OCI-LY3 (cell line): ENCODE measurements at regions not wholly inside any gene's neighbourhood (a gene's known extent, or its start where the extent isn't known, plus 50 kb on each side); places are given as distances from the start of the nearest gene placed in this dataset.

Experiments
- H2AFZ ChIP-seq: fragments of 200-600, 300-600 bp; shearing (Covaris generic); 2 replicates; pipeline ENCODE4 v1.6.0; 2014; ENCODE audit warnings: antibody characterized with exemption, low read depth, low read length
- H3K27ac ChIP-seq: fragments of 200-600, 300-600 bp; sonication (generic); 2 replicates; pipeline ENCODE4 v1.5.1; 2014; ENCODE audit warnings: mild to moderate bottlenecking, low read length, moderate library complexity, mixed read lengths
- H3K27me3 ChIP-seq: fragments of 200-600, 300-600 bp; sonication (generic); 2 replicates; pipeline ENCODE4 v1.6.1; 2014; ENCODE audit warnings: low read depth, low read length, mixed read lengths
- H3K36me3 ChIP-seq: fragments of 200-600, 300-600 bp; sonication (generic); replicated peaks from 2 replicates; pipeline ENCODE3; 2014; ENCODE audit warnings: low read depth, low read length, mixed read lengths
- H3K4me1 ChIP-seq: fragments of 300-600, 200-600 bp; sonication (generic); 2 replicates; pipeline ENCODE4 v1.6.1; 2014; ENCODE audit warnings: low read length, mixed read lengths
- H3K4me2 ChIP-seq: fragments of 200-600, 300-600 bp; sonication (generic); 2 replicates; pipeline ENCODE4 v1.6.1; 2014; ENCODE audit warnings: low read length, mixed read lengths
- H3K4me3 ChIP-seq: fragments of 300-600, 200-600 bp; sonication (generic); 2 replicates; pipeline ENCODE4 v1.5.1; 2014; ENCODE audit warnings: antibody characterized with exemption, mild to moderate bottlenecking, low read length, moderate library complexity
- H3K79me2 ChIP-seq: fragments of 300-600, 200-600 bp; shearing (Covaris generic); 2 replicates; pipeline ENCODE4 v1.6.1; 2014; ENCODE audit warnings: mild to moderate bottlenecking, low read length, mixed read lengths
- H3K9ac ChIP-seq: fragments of 300-600, 200-600 bp; shearing (Covaris generic); 2 replicates; pipeline ENCODE4 v1.6.0; 2014; ENCODE audit warnings: mild to moderate bottlenecking, low read length, moderate library complexity
- H3K9me3 ChIP-seq: fragments of 200-600, 300-600 bp; shearing (Covaris generic); 2 replicates; pipeline ENCODE4 v1.6.1; 2014; ENCODE audit warnings: low read length, mixed read lengths; ENCODE audit not compliant: insufficient read depth
- H4K20me1 ChIP-seq: fragments of 200-600, 300-600 bp; sonication (generic); 2 replicates; pipeline ENCODE4 v1.6.1; 2016; ENCODE audit warnings: low read length, mixed read lengths; ENCODE audit not compliant: insufficient read depth
- EZH2phosphoT487 ChIP-seq: fragments of 200-600 bp; shearing (Covaris generic); IDR thresholded peaks from 2 replicates; pipeline ENCODE4 v1.6.1; 2018; ENCODE audit warnings: antibody characterized with exemption, mixed run types, low read depth
- TF ChIP-seq, protein P1 (sequence below): fragments of 200-600, 300-600 bp; sonication (generic); IDR thresholded peaks from 2 replicates; pipeline ENCODE4 v1.5.1; 2014; ENCODE audit warnings: antibody characterized with exemption, low read length, low read depth

GRCh38 chr4:123705419-123705818 is 308.8 kb downstream of the SPRY1 start:
- TF ChIP-seq, protein P1, sequence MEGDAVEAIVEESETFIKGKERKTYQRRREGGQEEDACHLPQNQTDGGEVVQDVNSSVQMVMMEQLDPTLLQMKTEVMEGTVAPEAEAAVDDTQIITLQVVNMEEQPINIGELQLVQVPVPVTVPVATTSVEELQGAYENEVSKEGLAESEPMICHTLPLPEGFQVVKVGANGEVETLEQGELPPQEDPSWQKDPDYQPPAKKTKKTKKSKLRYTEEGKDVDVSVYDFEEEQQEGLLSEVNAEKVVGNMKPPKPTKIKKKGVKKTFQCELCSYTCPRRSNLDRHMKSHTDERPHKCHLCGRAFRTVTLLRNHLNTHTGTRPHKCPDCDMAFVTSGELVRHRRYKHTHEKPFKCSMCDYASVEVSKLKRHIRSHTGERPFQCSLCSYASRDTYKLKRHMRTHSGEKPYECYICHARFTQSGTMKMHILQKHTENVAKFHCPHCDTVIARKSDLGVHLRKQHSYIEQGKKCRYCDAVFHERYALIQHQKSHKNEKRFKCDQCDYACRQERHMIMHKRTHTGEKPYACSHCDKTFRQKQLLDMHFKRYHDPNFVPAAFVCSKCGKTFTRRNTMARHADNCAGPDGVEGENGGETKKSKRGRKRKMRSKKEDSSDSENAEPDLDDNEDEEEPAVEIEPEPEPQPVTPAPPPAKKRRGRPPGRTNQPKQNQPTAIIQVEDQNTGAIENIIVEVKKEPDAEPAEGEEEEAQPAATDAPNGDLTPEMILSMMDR: no peak
- no peak for TF ChIP-seq EZH2phosphoT487
- H3K27ac ChIP-seq: no peak overlapping the region
- H3K27me3 ChIP-seq: no peaks in the 10 kb centered on the region

DNA sequence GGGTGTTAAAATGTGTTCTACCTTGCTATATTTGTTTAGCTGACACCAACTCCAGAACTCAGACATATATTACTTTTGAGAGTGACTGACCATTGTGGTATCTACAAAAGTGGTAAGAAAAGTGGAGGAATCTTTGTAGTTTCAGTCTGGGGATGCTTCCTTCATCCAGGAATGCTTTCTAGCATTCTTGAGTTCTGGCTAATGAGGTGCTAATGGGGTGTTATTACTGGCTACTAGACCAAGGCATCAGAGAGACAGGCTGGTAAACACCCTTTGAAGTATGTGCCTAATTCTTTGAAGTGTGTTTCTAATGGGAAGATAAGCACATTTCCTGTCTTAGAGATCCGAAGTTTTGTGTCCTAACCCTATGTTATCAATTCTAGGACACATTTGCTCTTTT is 310.4 kb downstream of the SPRY1 start:
- Histone ChIP-seq H3K27ac (no peak overlapping the region), H3K79me2 (no peaks in the 10 kb centered on the region), H3K9ac (no peak overlapping the region), H3K4me2 (no peak overlapping the region), H3K27me3 (no peaks in the 10 kb centered on the region), H4K20me1 (no peaks in the 10 kb centered on the region), H3K4me1 (no peaks in the 10 kb centered on the region), H3K4me3 (no peak overlapping the region), H2AFZ (no peak overlapping the region), H3K36me3 (no peaks in the 10 kb centered on the region), H3K9me3 (0 out of 2 replicates have a peak, but pooled peaks cover 3% of the 10 kb centered on the region)
- TF ChIP-seq, protein P1: no peak
- no peak for TF ChIP-seq EZH2phosphoT487

More at GRCh38 chr4:123705419-123705818, 308.8 kb downstream of the SPRY1 start:
- no peaks in the 10 kb centered on the region for H3K79me2 ChIP-seq
- H3K9me3 ChIP-seq: 0 out of 2 replicates have a peak, but pooled peaks cover 3% of the 10 kb centered on the region
- no peak overlapping the region for H2AFZ ChIP-seq
- H4K20me1 ChIP-seq: no peaks in the 10 kb centered on the region
- H3K4me1 ChIP-seq: no peaks in the 10 kb centered on the region
- H3K9ac ChIP-seq: no peak overlapping the region
- no peaks in the 10 kb centered on the region for H3K36me3 ChIP-seq
- H3K4me3 ChIP-seq: no peak overlapping the region
- no peak overlapping the region for H3K4me2 ChIP-seq

DNA sequence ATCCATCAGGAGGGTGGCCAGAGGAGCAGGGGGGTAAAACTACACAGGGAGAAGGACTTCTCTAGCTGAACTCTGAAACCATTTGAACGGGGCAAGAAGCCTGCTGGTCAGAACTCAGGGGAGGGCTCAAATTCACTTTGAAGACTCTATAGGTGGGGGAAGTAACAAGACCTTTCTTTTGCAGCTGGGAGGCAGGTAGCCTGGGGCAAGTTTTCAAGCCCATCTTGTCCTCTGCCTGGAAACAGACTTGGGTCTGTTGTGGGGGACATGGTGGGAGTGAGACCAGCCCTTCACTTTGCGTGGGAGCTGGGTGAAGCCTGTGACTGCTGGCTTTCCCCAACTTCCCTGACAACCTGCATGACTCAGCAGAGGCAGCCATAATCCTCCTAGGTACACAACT is 312.3 kb downstream of the SPRY1 start:
- H3K4me3 ChIP-seq: no peak overlapping the region
- H3K4me2 ChIP-seq: no peak overlapping the region
- no peak overlapping the region for H3K27ac ChIP-seq
- H3K36me3 ChIP-seq: no peaks in the 10 kb centered on the region
- H3K4me1 ChIP-seq: no peaks in the 10 kb centered on the region
- H3K9ac ChIP-seq: no peak overlapping the region
- TF ChIP-seq, protein P1: no peak
- TF ChIP-seq EZH2phosphoT487: no peak
- no peaks in the 10 kb centered on the region for H4K20me1 ChIP-seq
- H3K79me2 ChIP-seq: no peaks in the 10 kb centered on the region
- H2AFZ ChIP-seq: no peak overlapping the region
- no peaks in the 10 kb centered on the region for H3K27me3 ChIP-seq
- H3K9me3 ChIP-seq: 0 out of 2 replicates have a peak, but pooled peaks cover 3% of the 10 kb centered on the region

GRCh38 chr4:123709336-123709735 is 312.7 kb downstream of the SPRY1 start:
- no peak for TF ChIP-seq EZH2phosphoT487
- TF ChIP-seq, protein P1: no peak
- no peaks in the 10 kb centered on the region for H3K4me1 ChIP-seq
- H3K4me3 ChIP-seq: no peak overlapping the region
- H3K9ac ChIP-seq: no peak overlapping the region
- H2AFZ ChIP-seq: no peak overlapping the region
- no peaks in the 10 kb centered on the region for H3K36me3 ChIP-seq
- 0 out of 2 replicates have a peak, but pooled peaks cover 3% of the 10 kb centered on the region for H3K9me3 ChIP-seq
- no peak overlapping the region for H3K27ac ChIP-seq
- no peaks in the 10 kb centered on the region for H3K79me2 ChIP-seq
- no peak overlapping the region for H3K4me2 ChIP-seq
- no peaks in the 10 kb centered on the region for H4K20me1 ChIP-seq
- H3K27me3 ChIP-seq: no peaks in the 10 kb centered on the region
